ENCODE measurements at regions not wholly inside any gene's neighbourhood (a gene's known extent, or its start where the extent isn't known, plus 50 kb on each side); places are given as distances from the start of the nearest gene placed in this dataset.

- no peak for TF ChIP-seq ZNF668 (CRISPR knock-in tag; IDR thresholded peaks at IDR 0.05)
- TF ChIP-seq BRF1 (IDR thresholded peaks at IDR 0.05; ENCODE audit: borderline replicate concordance, extremely low read depth, insufficient read length) = no peak
- TF ChIP-seq MED1 (CRISPR knock-in tag; IDR thresholded peaks at IDR 0.05; ENCODE audit: borderline replicate concordance) = no peak
- TF ChIP-seq ZNF639 (CRISPR knock-in tag; conservative IDR thresholded peaks at IDR 0.05 in 1 of 2, IDR thresholded peaks at IDR 0.05 in 1 of 2) = peak in 1 of 2 experiments; percentile 47; a peak in 1 of 4 replicates
- TF ChIP-seq CEBPG (CRISPR knock-in tag; IDR thresholded peaks at IDR 0.05) = no peak
- TF ChIP-seq CEBPG (tag; conservative IDR thresholded peaks at IDR 0.05 in 1 of 2, IDR thresholded peaks at IDR 0.05 in 1 of 2) = no peak
- no peak for TF ChIP-seq HMBOX1 (IDR thresholded peaks at IDR 0.05)
- TF ChIP-seq MTA3 (IDR thresholded peaks at IDR 0.05; ENCODE audit: borderline replicate concordance) = no peak
- TF ChIP-seq ZNF57 (CRISPR knock-in tag; IDR thresholded peaks at IDR 0.05) = no peak
- TF ChIP-seq XRCC3 (IDR thresholded peaks at IDR 0.05) = no peak
- peak; percentile 56 for TF ChIP-seq MTA2 (IDR thresholded peaks at IDR 0.05; ENCODE audit: low read depth)
- TF ChIP-seq ZNF408 (CRISPR knock-in tag; IDR thresholded peaks at IDR 0.05; ENCODE audit: low read depth) = no peak
- peak; percentile 76 for TF ChIP-seq CBFA2T2 (conservative IDR thresholded peaks at IDR 0.05)
- TF ChIP-seq ZZZ3 (IDR thresholded peaks at IDR 0.05) = no peak
- no peak for TF ChIP-seq SRSF3 (IDR thresholded peaks at IDR 0.05; ENCODE audit: insufficient read depth, low read length)
- TF ChIP-seq TEAD4 (IDR thresholded peaks at IDR 0.05; ENCODE audit: low read length) = peak; percentile 84
- no peak for TF ChIP-seq TEAD4 (CRISPR knock-in tag; IDR thresholded peaks at IDR 0.05; ENCODE audit: borderline replicate concordance)
- TF ChIP-seq EWSR1 (IDR thresholded peaks at IDR 0.05; ENCODE audit: borderline replicate concordance, low read depth, partially characterized antibody) = no peak
- no peak for TF ChIP-seq BACH1 (tag; IDR thresholded peaks at IDR 0.05)
- no peak for TF ChIP-seq SFPQ (IDR thresholded peaks at IDR 0.05; ENCODE audit: low read depth, low read length)
- peak; percentile 93 for TF ChIP-seq NR2C1 (IDR thresholded peaks at IDR 0.05)
- TF ChIP-seq NR2C1 (tag; IDR thresholded peaks at IDR 0.05) = peak; percentile 95
- peak; percentile 55 for TF ChIP-seq POLR2A (conservative IDR thresholded peaks at IDR 0.05)
- no peak for TF ChIP-seq NUFIP1 (IDR thresholded peaks at IDR 0.05; ENCODE audit: partially characterized antibody)
Observed at GRCh38 chr3:152595975-152596821, 238.7 kb upstream of the P2RY1 start (continued).

All from K562 (cell line).